ENCODE measurements at regions not wholly inside any gene's neighbourhood (a gene's known extent, or its start where the extent isn't known, plus 50 kb on each side); places are given as distances from the start of the nearest gene placed in this dataset.

GRCh38 chr18:29157057-29157780 lies 980.3 kb upstream of the CDH2 start:
- TF ChIP-seq, protein P1, sequence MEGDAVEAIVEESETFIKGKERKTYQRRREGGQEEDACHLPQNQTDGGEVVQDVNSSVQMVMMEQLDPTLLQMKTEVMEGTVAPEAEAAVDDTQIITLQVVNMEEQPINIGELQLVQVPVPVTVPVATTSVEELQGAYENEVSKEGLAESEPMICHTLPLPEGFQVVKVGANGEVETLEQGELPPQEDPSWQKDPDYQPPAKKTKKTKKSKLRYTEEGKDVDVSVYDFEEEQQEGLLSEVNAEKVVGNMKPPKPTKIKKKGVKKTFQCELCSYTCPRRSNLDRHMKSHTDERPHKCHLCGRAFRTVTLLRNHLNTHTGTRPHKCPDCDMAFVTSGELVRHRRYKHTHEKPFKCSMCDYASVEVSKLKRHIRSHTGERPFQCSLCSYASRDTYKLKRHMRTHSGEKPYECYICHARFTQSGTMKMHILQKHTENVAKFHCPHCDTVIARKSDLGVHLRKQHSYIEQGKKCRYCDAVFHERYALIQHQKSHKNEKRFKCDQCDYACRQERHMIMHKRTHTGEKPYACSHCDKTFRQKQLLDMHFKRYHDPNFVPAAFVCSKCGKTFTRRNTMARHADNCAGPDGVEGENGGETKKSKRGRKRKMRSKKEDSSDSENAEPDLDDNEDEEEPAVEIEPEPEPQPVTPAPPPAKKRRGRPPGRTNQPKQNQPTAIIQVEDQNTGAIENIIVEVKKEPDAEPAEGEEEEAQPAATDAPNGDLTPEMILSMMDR (conservative IDR thresholded peaks at IDR 0.05; ENCODE audit: low read length): no peak
- no peak for TF ChIP-seq EZH2phosphoT487 (IDR thresholded peaks at IDR 0.05; ENCODE audit: borderline replicate concordance)
